DND-41 (cell line): ENCODE measurements at regions not wholly inside any gene's neighbourhood (a gene's known extent, or its start where the extent isn't known, plus 50 kb on each side); places are given as distances from the start of the nearest gene placed in this dataset.

Source experiments
- ATAC-seq: fragments of 200-7000 bp; cut with Tn5 transposase; 3 replicates; pipeline ENCODE4 v1.9.1; 2021; ENCODE audit warnings: low read depth; ENCODE audit not compliant: insufficient read depth
- DNase-seq: peaks from one replicate; pipeline ENCODE4 v3.0.0-alpha.2; 2020
- H2AFZ ChIP-seq: 2 replicates; pipeline ENCODE4 v1.6.0; 2012; ENCODE audit warnings: low read depth, low read length
- H3K27ac ChIP-seq: 2 replicates; pipeline ENCODE4 v1.5.1; 2012; ENCODE audit warnings: low read length, inconsistent platforms
- H3K27me3 ChIP-seq: fragments of 200-600 bp; sonication (generic); 2 replicates; pipeline ENCODE4 v1.6.0; 2012; ENCODE audit warnings: low read length, mild to moderate bottlenecking, inconsistent platforms; ENCODE audit not compliant: insufficient read depth, poor library complexity
- H3K36me3 ChIP-seq: 2 replicates; pipeline ENCODE4 v1.5.1; 2012; ENCODE audit warnings: low read length, inconsistent platforms; ENCODE audit not compliant: insufficient read depth
- H3K4me1 ChIP-seq: 2 replicates; pipeline ENCODE4 v1.5.1; 2012; ENCODE audit warnings: mild to moderate bottlenecking, low read length; ENCODE audit not compliant: insufficient read depth
- H3K4me2 ChIP-seq: 2 replicates; pipeline ENCODE4 v1.6.0; 2012; ENCODE audit warnings: mild to moderate bottlenecking, moderate library complexity, low read length, inconsistent platforms; ENCODE audit not compliant: insufficient read depth
- H3K4me3 ChIP-seq, 2 experiments: fragments of 200-600 bp in 1 of 2; shearing (Covaris generic) in 1 of 2; 2 replicates each; pipeline ENCODE4 v1.5.1; 2012 to 2016; ENCODE audit warnings: inconsistent platforms in 2 of 2, low read length in 2 of 2, mild to moderate bottlenecking in 2 of 2, low read depth in 1 of 2, moderate library complexity in 1 of 2
- H3K79me2 ChIP-seq: 2 replicates; pipeline ENCODE4 v1.6.0; 2012; ENCODE audit warnings: low read length, inconsistent platforms; ENCODE audit not compliant: insufficient read depth
- H3K9ac ChIP-seq: 2 replicates; pipeline ENCODE4 v1.6.0; 2012; ENCODE audit warnings: low read depth, mild to moderate bottlenecking, inconsistent platforms, low read length, moderate library complexity
- H3K9me3 ChIP-seq: 2 replicates; pipeline ENCODE4 v1.5.1; 2012; ENCODE audit warnings: low read length, moderate library complexity, mild to moderate bottlenecking, inconsistent platforms; ENCODE audit not compliant: insufficient read depth, severe bottlenecking
- H4K20me1 ChIP-seq: 2 replicates; pipeline ENCODE4 v1.6.0; 2012; ENCODE audit warnings: low read length; ENCODE audit not compliant: insufficient read depth
- EZH2 ChIP-seq: IDR thresholded peaks from 3 replicates; pipeline ENCODE4 v1.6.1; 2012; ENCODE audit warnings: borderline replicate concordance, low read depth, mild to moderate bottlenecking, moderate library complexity, low read length, inconsistent platforms; ENCODE audit not compliant: severe bottlenecking
- TF ChIP-seq, protein P1 (sequence below): IDR thresholded peaks from 2 replicates; pipeline ENCODE4 v1.5.1; 2012; ENCODE audit warnings: borderline replicate concordance, low read length, moderate library complexity, mild to moderate bottlenecking; ENCODE audit not compliant: poor library complexity, severe bottlenecking; ENCODE audit errors: extremely low read depth

DNA sequence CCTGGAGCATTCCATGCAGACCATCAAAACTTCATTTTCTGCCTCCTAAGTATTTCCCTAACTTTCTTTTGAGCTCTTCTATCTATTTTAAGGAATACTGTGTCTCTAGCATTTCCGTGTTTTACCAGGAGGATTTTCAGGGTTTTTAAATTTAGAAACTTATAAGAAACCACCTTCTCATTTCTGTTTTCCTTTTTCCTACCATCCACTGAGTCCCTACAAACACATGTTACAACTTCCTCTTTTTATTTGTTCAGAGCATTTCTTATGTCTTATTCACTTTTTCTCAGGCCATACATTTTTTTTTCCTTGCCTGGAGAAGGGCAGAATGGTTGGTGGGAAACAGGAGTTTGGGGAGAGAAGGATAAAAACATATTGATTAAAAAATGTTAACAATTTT lies 130.0 kb upstream of the BMP5 start:
- ATAC-seq (no peak), DNase-seq (no peak)
- no peak overlapping the region for H3K9ac ChIP-seq
- no peak overlapping the region for H3K4me2 ChIP-seq
- H4K20me1 ChIP-seq: no peaks in the 10 kb centered on the region
- H3K27me3 ChIP-seq: no peaks in the 10 kb centered on the region
- H3K9me3 ChIP-seq: no peaks in the 10 kb centered on the region
- no peak for TF ChIP-seq EZH2
- TF ChIP-seq, protein P1, sequence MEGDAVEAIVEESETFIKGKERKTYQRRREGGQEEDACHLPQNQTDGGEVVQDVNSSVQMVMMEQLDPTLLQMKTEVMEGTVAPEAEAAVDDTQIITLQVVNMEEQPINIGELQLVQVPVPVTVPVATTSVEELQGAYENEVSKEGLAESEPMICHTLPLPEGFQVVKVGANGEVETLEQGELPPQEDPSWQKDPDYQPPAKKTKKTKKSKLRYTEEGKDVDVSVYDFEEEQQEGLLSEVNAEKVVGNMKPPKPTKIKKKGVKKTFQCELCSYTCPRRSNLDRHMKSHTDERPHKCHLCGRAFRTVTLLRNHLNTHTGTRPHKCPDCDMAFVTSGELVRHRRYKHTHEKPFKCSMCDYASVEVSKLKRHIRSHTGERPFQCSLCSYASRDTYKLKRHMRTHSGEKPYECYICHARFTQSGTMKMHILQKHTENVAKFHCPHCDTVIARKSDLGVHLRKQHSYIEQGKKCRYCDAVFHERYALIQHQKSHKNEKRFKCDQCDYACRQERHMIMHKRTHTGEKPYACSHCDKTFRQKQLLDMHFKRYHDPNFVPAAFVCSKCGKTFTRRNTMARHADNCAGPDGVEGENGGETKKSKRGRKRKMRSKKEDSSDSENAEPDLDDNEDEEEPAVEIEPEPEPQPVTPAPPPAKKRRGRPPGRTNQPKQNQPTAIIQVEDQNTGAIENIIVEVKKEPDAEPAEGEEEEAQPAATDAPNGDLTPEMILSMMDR: no peak
- no peak overlapping the region for H3K4me3 ChIP-seq
- no peak overlapping the region for H2AFZ ChIP-seq
- H3K36me3 ChIP-seq: no peaks in the 10 kb centered on the region
- no peak overlapping the region for H3K27ac ChIP-seq
- H3K79me2 ChIP-seq: no peaks in the 10 kb centered on the region
- no peaks in the 10 kb centered on the region for H3K4me1 ChIP-seq

DNA sequence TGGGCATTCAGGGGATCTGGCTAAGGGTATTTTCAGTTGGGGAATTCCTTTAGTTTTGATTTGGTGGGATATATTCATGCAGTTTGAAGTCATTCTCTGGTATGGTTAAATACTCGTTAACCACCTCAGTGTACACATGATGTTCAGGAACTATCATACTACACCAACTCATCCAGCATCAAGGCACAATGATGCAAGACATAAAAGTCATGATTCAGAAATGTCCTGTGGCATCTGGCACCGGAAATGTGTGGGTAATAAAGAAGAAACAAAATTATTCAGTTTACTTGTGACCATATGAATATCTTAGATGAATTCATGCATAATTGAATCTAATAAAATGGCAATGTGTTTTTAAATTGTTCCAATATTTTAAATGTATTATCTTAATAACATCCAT lies 129.0 kb upstream of the BMP5 start:
- H3K79me2 ChIP-seq: no peaks in the 10 kb centered on the region
- no peaks in the 10 kb centered on the region for H3K4me1 ChIP-seq
- ATAC-seq (no peak), DNase-seq (no peak)
- no peak overlapping the region for H2AFZ ChIP-seq
- H3K27ac ChIP-seq: no peak overlapping the region
- no peaks in the 10 kb centered on the region for H4K20me1 ChIP-seq
- no peaks in the 10 kb centered on the region for H3K36me3 ChIP-seq
- no peak overlapping the region for H3K4me2 ChIP-seq
- H3K9me3 ChIP-seq: no peaks in the 10 kb centered on the region
- TF ChIP-seq EZH2: no peak
- TF ChIP-seq, protein P1: no peak
- no peaks in the 10 kb centered on the region for H3K27me3 ChIP-seq
- no peak overlapping the region for H3K4me3 ChIP-seq
- H3K9ac ChIP-seq: no peak overlapping the region

DNA sequence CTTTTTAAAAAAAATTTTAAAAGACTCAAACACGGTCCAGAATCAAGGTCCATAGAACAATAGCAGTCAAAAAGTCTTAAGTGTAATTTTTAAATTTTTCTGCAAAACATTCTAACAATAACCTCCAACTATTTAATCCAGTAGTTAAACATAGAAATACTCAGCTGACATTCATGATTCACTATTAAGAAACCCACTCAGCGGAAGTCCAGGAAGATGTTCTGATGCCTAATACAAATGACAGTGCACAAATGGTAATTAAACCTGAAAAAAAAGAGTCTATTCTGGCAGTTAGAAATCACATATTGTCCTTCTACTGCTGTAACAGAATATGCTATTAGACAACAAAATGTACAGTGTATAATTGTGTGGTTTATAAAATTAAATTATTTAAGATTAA lies 128.2 kb upstream of the BMP5 start:
- no peak for TF ChIP-seq EZH2
- TF ChIP-seq, protein P1: no peak
- ATAC-seq (no peak), DNase-seq (no peak)

DNA sequence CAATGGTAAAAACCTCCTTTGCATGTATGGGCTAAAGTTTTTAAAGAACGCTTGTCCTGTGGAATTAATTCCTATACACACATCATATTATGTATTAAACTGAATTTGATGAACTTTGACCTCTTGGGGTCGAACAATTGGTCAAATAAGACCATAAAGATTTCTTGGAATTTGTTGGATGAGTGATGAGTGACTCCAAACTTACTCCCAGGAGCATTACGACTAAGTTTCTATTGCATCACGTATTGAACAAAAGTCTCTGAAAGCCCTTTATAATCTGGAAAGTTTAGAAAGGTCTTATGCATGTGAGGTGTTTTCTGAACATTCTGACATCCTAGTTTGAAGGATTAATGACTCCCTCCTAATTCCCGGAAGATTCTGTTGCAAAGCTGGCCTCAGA lies 126.9 kb upstream of the BMP5 start:
- Histone ChIP-seq H3K27ac (no peak overlapping the region), H3K4me2 (no peak overlapping the region), H3K9me3 (no peaks in the 10 kb centered on the region), H3K36me3 (no peaks in the 10 kb centered on the region), H3K79me2 (no peaks in the 10 kb centered on the region), H3K27me3 (no peaks in the 10 kb centered on the region), H4K20me1 (no peaks in the 10 kb centered on the region), H3K4me3 (no peak overlapping the region), H3K4me1 (no peaks in the 10 kb centered on the region), H3K9ac (no peak overlapping the region), H2AFZ (no peak overlapping the region)
- TF ChIP-seq, protein P1: no peak
- TF ChIP-seq EZH2: no peak
- DNase-seq (no peak), ATAC-seq (no peak)

More for the DNA sequence above, 128.2 kb upstream of the BMP5 start:
- no peak overlapping the region for H3K27ac ChIP-seq
- H3K4me1 ChIP-seq: no peaks in the 10 kb centered on the region
- H3K9me3 ChIP-seq: no peaks in the 10 kb centered on the region
- H4K20me1 ChIP-seq: no peaks in the 10 kb centered on the region
- H3K79me2 ChIP-seq: no peaks in the 10 kb centered on the region
- no peak overlapping the region for H3K4me2 ChIP-seq
- no peak overlapping the region for H3K4me3 ChIP-seq
- H2AFZ ChIP-seq: no peak overlapping the region
- H3K36me3 ChIP-seq: no peaks in the 10 kb centered on the region
- H3K27me3 ChIP-seq: no peaks in the 10 kb centered on the region
- H3K9ac ChIP-seq: no peak overlapping the region
